Thyroid gland (tissue), 4 donors: ENCODE measurements at regions not wholly inside any gene's neighbourhood (a gene's known extent, or its start where the extent isn't known, plus 50 kb on each side); places are given as distances from the start of the nearest gene placed in this dataset.

Experiments used
- DNase-seq, 2 donors: peaks; one replicate each; pipeline ENCODE4 v3.0.0-alpha.2; 2019
- H3K27ac ChIP-seq, 3 donors: fragments of 200-600 bp; sonication (generic); 1 replicate in 2 of 3; 2 replicates in 1 of 3; pipeline ENCODE4 v1.5.1; 2016 to 2019; ENCODE audit warnings: mild to moderate bottlenecking in 1 of 3, moderate library complexity in 1 of 3
- H3K27me3 ChIP-seq: fragments of 200-600 bp; sonication (generic); one replicate; pipeline ENCODE4 v1.5.1; 2019
- H3K36me3 ChIP-seq, 2 donors: fragments of 200-600 bp; sonication (generic); one replicate each; pipeline ENCODE4 v1.5.1; 2016 to 2019
- H3K4me1 ChIP-seq, 2 donors: fragments of 200-600 bp; sonication (generic); one replicate each; pipeline ENCODE4 v1.5.1; 2017 to 2019
- H3K4me3 ChIP-seq, 3 donors: fragments of 200-600 bp; sonication (generic); replicated peaks in 1 of 3; 1 replicate in 2 of 3; 2 replicates in 1 of 3; pipeline ENCODE4 v1.5.1; 2016; ENCODE audit warnings: mild to moderate bottlenecking in 1 of 3
- H3K9me3 ChIP-seq: fragments of 200-600 bp; sonication (generic); one replicate; pipeline ENCODE4 v1.5.1; 2017
- POLR2A ChIP-seq, 2 donors: fragments of 450-650 bp; IDR thresholded peaks; one replicate each; pipeline ENCODE4 v1.6.1; 2017; ENCODE audit warnings: antibody characterized with exemption in 2 of 2, mild to moderate bottlenecking in 2 of 2, moderate library complexity in 1 of 2
- WGBS, 2 donors: methylation state at CpG; one replicate each; pipeline ENCODE4 v1.1.5; 2017; 5-methylcytosine and 5-hydroxymethylcytosine counted together
- intact Hi-C: fragments of 100-400 bp; cut with DNase I; formaldehyde crosslinking; loops from one replicate; pipeline ENCODE4 v1.15.1; 2023
- TF ChIP-seq, protein P1 (sequence below), 6 experiments: fragments of 200-600 bp in 3 of 6; fragments of 450-650 bp in 3 of 6; sonication (generic) in 3 of 6; IDR thresholded peaks; one replicate each; pipeline ENCODE4 v1.5.1; 2016 to 2019; ENCODE audit warnings: antibody characterized with exemption in 6 of 6, mild to moderate bottlenecking in 2 of 6, inconsistent platforms in 1 of 6, moderate library complexity in 1 of 6

GRCh38 chr9:80292231-80292630 is 720.5 kb downstream of the TLE4 start:
- Histone ChIP-seq H3K4me3 (no peak overlapping the region), H3K9me3 (no peaks in the 10 kb centered on the region), H3K27me3 (no peaks in the 10 kb centered on the region), H3K36me3 (no peaks in the 10 kb centered on the region), H3K27ac (no peak overlapping the region), H3K4me1 (no peaks in the 10 kb centered on the region)
- 77 to 80% methylated on average over 2 of the region's 2 CpGs for WGBS, 2 donors
- TF ChIP-seq POLR2A (IDR thresholded peaks at IDR 0.05), result no peak
- TF ChIP-seq, protein P1, sequence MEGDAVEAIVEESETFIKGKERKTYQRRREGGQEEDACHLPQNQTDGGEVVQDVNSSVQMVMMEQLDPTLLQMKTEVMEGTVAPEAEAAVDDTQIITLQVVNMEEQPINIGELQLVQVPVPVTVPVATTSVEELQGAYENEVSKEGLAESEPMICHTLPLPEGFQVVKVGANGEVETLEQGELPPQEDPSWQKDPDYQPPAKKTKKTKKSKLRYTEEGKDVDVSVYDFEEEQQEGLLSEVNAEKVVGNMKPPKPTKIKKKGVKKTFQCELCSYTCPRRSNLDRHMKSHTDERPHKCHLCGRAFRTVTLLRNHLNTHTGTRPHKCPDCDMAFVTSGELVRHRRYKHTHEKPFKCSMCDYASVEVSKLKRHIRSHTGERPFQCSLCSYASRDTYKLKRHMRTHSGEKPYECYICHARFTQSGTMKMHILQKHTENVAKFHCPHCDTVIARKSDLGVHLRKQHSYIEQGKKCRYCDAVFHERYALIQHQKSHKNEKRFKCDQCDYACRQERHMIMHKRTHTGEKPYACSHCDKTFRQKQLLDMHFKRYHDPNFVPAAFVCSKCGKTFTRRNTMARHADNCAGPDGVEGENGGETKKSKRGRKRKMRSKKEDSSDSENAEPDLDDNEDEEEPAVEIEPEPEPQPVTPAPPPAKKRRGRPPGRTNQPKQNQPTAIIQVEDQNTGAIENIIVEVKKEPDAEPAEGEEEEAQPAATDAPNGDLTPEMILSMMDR (IDR thresholded peaks at IDR 0.05), result no peak
- intact Hi-C loops, result no loop called here
- no peak for DNase-seq

- intact Hi-C loops, result no loop called here
- no peak overlapping the region for H3K4me3 ChIP-seq
- H3K27ac ChIP-seq, result no peak overlapping the region
- no peaks in the 10 kb centered on the region for H3K27me3 ChIP-seq
- no peaks in the 10 kb centered on the region for H3K9me3 ChIP-seq
- TF ChIP-seq, protein P1 (IDR thresholded peaks at IDR 0.05), result peak in 3 of 6 experiments; percentile 24 to 33 (median 30)
- no peak for TF ChIP-seq POLR2A (IDR thresholded peaks at IDR 0.05)
- WGBS, 2 donors, result 44 to 60% methylated on average over 2 of the region's 2 CpGs
- peak in 1 of 2 donors; percentile 9 for DNase-seq
- H3K4me1 ChIP-seq, result no peaks in the 10 kb centered on the region
- no peaks in the 10 kb centered on the region for H3K36me3 ChIP-seq
Measured at GRCh38 chr9:80285326-80285725, 713.6 kb downstream of the TLE4 start.

- TF ChIP-seq POLR2A (IDR thresholded peaks at IDR 0.05), result no peak
- TF ChIP-seq, protein P1 (IDR thresholded peaks at IDR 0.05), result no peak
- no peaks in the 10 kb centered on the region for H3K36me3 ChIP-seq
- H3K27me3 ChIP-seq, result no peaks in the 10 kb centered on the region
- H3K4me3 ChIP-seq, result no peak overlapping the region
- intact Hi-C loops, result no loop called here
- H3K9me3 ChIP-seq, result no peaks in the 10 kb centered on the region
- no peak for DNase-seq
- no peak overlapping the region for H3K27ac ChIP-seq
- WGBS, 2 donors, result 32 to 37% methylated on average over 3 of the region's 3 CpGs
- H3K4me1 ChIP-seq, result no peaks in the 10 kb centered on the region
Measured at GRCh38 chr9:80282766-80283165, 711.0 kb downstream of the TLE4 start.

DNA sequence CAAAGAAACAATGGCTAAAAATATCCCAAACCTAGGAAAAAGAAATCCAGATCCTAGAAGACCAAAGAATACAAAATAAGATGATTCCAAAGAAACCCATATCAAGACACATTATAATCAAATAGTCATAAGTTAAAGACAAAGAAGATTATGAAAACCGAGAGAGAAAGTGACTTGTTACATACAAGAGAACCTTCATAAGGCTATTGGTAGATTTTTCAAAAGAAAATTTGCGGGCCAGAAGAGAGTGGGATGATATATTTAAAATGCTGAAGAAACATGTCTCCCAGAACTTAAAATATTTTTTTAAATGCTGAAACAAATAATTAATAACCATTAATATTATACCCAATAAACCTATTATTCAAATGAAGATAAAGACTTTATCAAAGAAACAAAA is 687.3 kb downstream of the TLE4 start:
- H3K27ac ChIP-seq, result no peak overlapping the region
- no peak for DNase-seq
- H3K4me3 ChIP-seq, result no peak overlapping the region
- no peaks in the 10 kb centered on the region for H3K4me1 ChIP-seq
- no peak for TF ChIP-seq POLR2A (IDR thresholded peaks at IDR 0.05)
- TF ChIP-seq, protein P1 (IDR thresholded peaks at IDR 0.05), result no peak
- no peaks in the 10 kb centered on the region for H3K27me3 ChIP-seq
- no peaks in the 10 kb centered on the region for H3K36me3 ChIP-seq
- no peaks in the 10 kb centered on the region for H3K9me3 ChIP-seq
- 78 to 86% methylated on average over 2 of the region's 2 CpGs for WGBS, 2 donors
- intact Hi-C loops, result no loop called here

GRCh38 chr9:80251778-80252177 is 680.0 kb downstream of the TLE4 start:
- no peak for DNase-seq
- WGBS, 2 donors, result 64 to 72% methylated on average over 6 of the region's 6 CpGs
- H3K9me3 ChIP-seq, result no peaks in the 10 kb centered on the region
- no peaks in the 10 kb centered on the region for H3K4me1 ChIP-seq
- no peak overlapping the region for H3K27ac ChIP-seq
- intact Hi-C loops, result no loop called here
- no peak overlapping the region for H3K4me3 ChIP-seq
- H3K27me3 ChIP-seq, result no peaks in the 10 kb centered on the region
- no peak for TF ChIP-seq POLR2A (IDR thresholded peaks at IDR 0.05)
- TF ChIP-seq, protein P1 (IDR thresholded peaks at IDR 0.05), result no peak
- no peaks in the 10 kb centered on the region for H3K36me3 ChIP-seq
